GM23338 (cell line): ENCODE measurements at regions not wholly inside any gene's neighbourhood (a gene's known extent, or its start where the extent isn't known, plus 50 kb on each side); places are given as distances from the start of the nearest gene placed in this dataset.

ENCODE experiments used
- ATAC-seq: fragments of 200-7000 bp; cut with Tn5 transposase; 3 replicates; pipeline ENCODE4 v1.9.1; 2020
- DNase-seq: peaks from one replicate; pipeline ENCODE4 v3.0.0-alpha.2; 2015; ENCODE audit warnings: low spot score
- H2AFZ ChIP-seq: fragments of 200-600 bp; sonication (generic); 2 replicates; pipeline ENCODE4 v1.8.0; 2016; ENCODE audit warnings: antibody characterized with exemption, mild to moderate bottlenecking, moderate library complexity
- H3F3A ChIP-seq: fragments of 200-600 bp; sonication (generic); replicated peaks from 2 replicates; pipeline ENCODE4 v1.8.0; 2017; ENCODE audit warnings: antibody characterized with exemption, mixed run types, low read depth
- H3K27ac ChIP-seq: fragments of 200-600 bp; sonication (generic); 2 replicates; pipeline ENCODE4 v1.6.1; 2016; ENCODE audit warnings: low read depth
- H3K27me3 ChIP-seq: fragments of 200-600 bp; sonication (generic); 2 replicates; pipeline ENCODE4 v1.8.0; 2016; ENCODE audit warnings: mild to moderate bottlenecking, mixed run types, moderate library complexity; ENCODE audit not compliant: insufficient read depth
- H3K36me3 ChIP-seq: fragments of 200-600 bp; sonication (generic); 2 replicates; pipeline ENCODE4 v1.8.0; 2016; ENCODE audit warnings: mild to moderate bottlenecking; ENCODE audit not compliant: insufficient read depth
- H3K4me1 ChIP-seq: fragments of 200-600 bp; sonication (generic); 2 replicates; pipeline ENCODE4 v1.8.0; 2016; ENCODE audit warnings: mild to moderate bottlenecking, moderate library complexity; ENCODE audit not compliant: insufficient read depth
- H3K4me2 ChIP-seq: fragments of 200-600 bp; sonication (generic); 2 replicates; pipeline ENCODE4 v1.7.1; 2017; ENCODE audit warnings: mixed run types
- H3K4me3 ChIP-seq: fragments of 200-600 bp; sonication (generic); 2 replicates; pipeline ENCODE4 v1.6.1; 2016; ENCODE audit warnings: mixed run types
- H3K79me2 ChIP-seq: fragments of 200-600 bp; sonication (generic); replicated peaks from 2 replicates; pipeline ENCODE4 v1.8.0; 2017; ENCODE audit warnings: mild to moderate bottlenecking; ENCODE audit not compliant: insufficient read depth
- H3K9me2 ChIP-seq: fragments of 200-600 bp; sonication (generic); 2 replicates; pipeline ENCODE4 v1.8.0; 2017; ENCODE audit not compliant: insufficient read depth
- H4K20me1 ChIP-seq: fragments of 200-600 bp; sonication (generic); replicated peaks from 2 replicates; pipeline ENCODE4 v1.8.0; 2017; ENCODE audit warnings: mild to moderate bottlenecking; ENCODE audit not compliant: insufficient read depth
- H3K27ac Mint-ChIP-seq: 2 replicates; pipeline ENCODE4 v1.8.0; 2020; ENCODE audit warnings: inconsistent platforms, mild to moderate bottlenecking, moderate library complexity, mixed read lengths
- H3K27me3 Mint-ChIP-seq: 3 replicates; pipeline ENCODE4 v1.8.0; 2022; ENCODE audit warnings: low read depth, mild to moderate bottlenecking, moderate library complexity, mixed read lengths, inconsistent platforms; ENCODE audit not compliant: insufficient read depth, poor library complexity
- H3K36me3 Mint-ChIP-seq: 3 replicates; pipeline ENCODE4 v1.8.0; 2021; ENCODE audit warnings: low read depth, mild to moderate bottlenecking, inconsistent platforms, moderate library complexity, mixed read lengths
- H3K4me1 Mint-ChIP-seq: 3 replicates; pipeline ENCODE4 v1.8.0; 2020; ENCODE audit warnings: mild to moderate bottlenecking, inconsistent platforms, mixed read lengths
- H3K4me3 Mint-ChIP-seq: 3 replicates; pipeline ENCODE4 v1.8.0; 2021; ENCODE audit warnings: moderate library complexity, mild to moderate bottlenecking, inconsistent platforms, mixed read lengths
- H3K9me3 Mint-ChIP-seq: 3 replicates; pipeline ENCODE4 v1.8.0; 2020; ENCODE audit warnings: moderate library complexity, mild to moderate bottlenecking, inconsistent platforms, mixed read lengths
- CREB1 ChIP-seq: fragments of 250-450 bp; sonication (Bioruptor Pico); IDR thresholded peaks from 2 replicates; pipeline ENCODE4 v1.5.0; 2020; ENCODE audit warnings: low read depth, mild to moderate bottlenecking, moderate library complexity
- CTCF ChIP-seq, 2 experiments: fragments of 200-600 bp in 1 of 2; sonication (generic) in 1 of 2; conservative IDR thresholded peaks; 2 replicates each; pipeline versions ENCODE4 v1.5.1 to v1.6.1; 2016 to 2017; ENCODE audit warnings: antibody characterized with exemption in 2 of 2, low read depth in 2 of 2, mild to moderate bottlenecking in 2 of 2, moderate library complexity in 1 of 2
- ETS1 ChIP-seq: IDR thresholded peaks from 2 replicates; pipeline ENCODE4 v1.6.1; 2016; ENCODE audit warnings: antibody characterized with exemption
- EZH2 ChIP-seq: fragments of 200-600 bp; sonication (generic); IDR thresholded peaks from one replicate; pipeline ENCODE4 v1.8.0; 2017; ENCODE audit warnings: antibody characterized with exemption, mild to moderate bottlenecking, low read depth; ENCODE audit not compliant: unreplicated experiment
- EZH2phosphoT487 ChIP-seq: fragments of 200-600 bp; sonication (generic); IDR thresholded peaks from one replicate; pipeline ENCODE4 v1.8.1; 2018; ENCODE audit warnings: antibody characterized with exemption; ENCODE audit not compliant: unreplicated experiment
- NANOG ChIP-seq: IDR thresholded peaks from 2 replicates; pipeline ENCODE4 v1.6.1; 2016; ENCODE audit warnings: antibody characterized with exemption, borderline replicate concordance
- STAT1 ChIP-seq: IDR thresholded peaks from one replicate; pipeline ENCODE4 v1.6.1; 2016; ENCODE audit warnings: antibody characterized with exemption; ENCODE audit not compliant: unreplicated experiment
- ZNF114 ChIP-seq: fragments of 250-450 bp; sonication (Bioruptor Pico); IDR thresholded peaks from 2 replicates; pipeline ENCODE4 v1.5.0; 2020; ENCODE audit warnings: mild to moderate bottlenecking, moderate library complexity
- ZNF331 ChIP-seq: fragments of 250-450 bp; sonication (Bioruptor Pico); IDR thresholded peaks from 2 replicates; pipeline ENCODE4 v1.5.0; 2020; ENCODE audit warnings: low read depth, mild to moderate bottlenecking, moderate library complexity

GRCh38 chr3:55292360-55292759 lies 194.7 kb downstream of the WNT5A start:
- Mint-ChIP-seq H3K36me3 (no peaks in the 10 kb centered on the region), H3K9me3 (no peaks in the 10 kb centered on the region), H3K27me3 (no peaks in the 10 kb centered on the region), H3K4me3 (no peak overlapping the region), H3K4me1 (peaks cover 25% of the 10 kb centered on the region), H3K27ac (no peak overlapping the region)
- no peak overlapping the region for H3K4me3 ChIP-seq
- DNase-seq, result peak; percentile 35
- no peaks in the 10 kb centered on the region for H4K20me1 ChIP-seq
- H3K79me2 ChIP-seq, result no peaks in the 10 kb centered on the region
- no peaks in the 10 kb centered on the region for H3K9me2 ChIP-seq
- H3K27ac ChIP-seq, result no peak overlapping the region
- TF ChIP-seq NANOG (no peak), ETS1 (no peak), STAT1 (no peak), EZH2 (no peak), CTCF (conservative IDR thresholded peaks at IDR 0.05; ENCODE audit: low read depth in 2 of 2) (no peak), EZH2phosphoT487 (no peak), ZNF331 (CRISPR knock-in tag) (no peak), CREB1 (no peak), ZNF114 (CRISPR knock-in tag) (no peak)
- H3K4me1 ChIP-seq, result peaks cover 8% of the 10 kb centered on the region; the same call in 1 of the 2 replicates
- H2AFZ ChIP-seq, result peak overlapping the region; percentile 94
- H3K4me2 ChIP-seq, result peak overlapping the region; percentile 46
- ATAC-seq, result peak; percentile 96
- H3K36me3 ChIP-seq, result no peaks in the 10 kb centered on the region
- no peaks in the 10 kb centered on the region for H3F3A ChIP-seq
- H3K27me3 ChIP-seq, result no peaks in the 10 kb centered on the region

- Mint-ChIP-seq H3K4me1 (peaks cover 25% of the 10 kb centered on the region), H3K36me3 (no peaks in the 10 kb centered on the region), H3K27ac (no peak overlapping the region), H3K4me3 (no peak overlapping the region), H3K9me3 (no peaks in the 10 kb centered on the region), H3K27me3 (no peaks in the 10 kb centered on the region)
- Histone ChIP-seq H3K4me1 (peaks cover 11% of the 10 kb centered on the region; the same call in 1 of the 2 replicates), H2AFZ (peak overlapping the region; percentile 70; the same call in 1 of the 2 replicates), H3K27ac (no peak overlapping the region), H3K36me3 (no peaks in the 10 kb centered on the region), H3K9me2 (peaks cover 4% of the 10 kb centered on the region; the same call in 1 of the 2 replicates), H3K79me2 (no peaks in the 10 kb centered on the region), H4K20me1 (no peaks in the 10 kb centered on the region), H3K27me3 (no peaks in the 10 kb centered on the region), H3K4me2 (no peak overlapping the region), H3K4me3 (no peak overlapping the region), H3F3A (no peaks in the 10 kb centered on the region)
- ATAC-seq (peak; percentile 40; the same call in 2 of the 3 replicates), DNase-seq (peak; percentile 9)
- TF ChIP-seq ZNF114 (CRISPR knock-in tag) (no peak), ETS1 (no peak), STAT1 (no peak)
These were observed 198.4 kb downstream of the WNT5A start for GRCh38 chr3:55288657-55289056.
